Body of pancreas (tissue), 4 donors: ENCODE measurements at regions not wholly inside any gene's neighbourhood (a gene's known extent, or its start where the extent isn't known, plus 50 kb on each side); places are given as distances from the start of the nearest gene placed in this dataset.

ENCODE experiments used
- ATAC-seq: fragments of 150-250 bp; one replicate; pipeline ENCODE4 v1.9.1; 2016
- DNase-seq, 4 donors: peaks; one replicate each; pipeline ENCODE4 v3.0.0-alpha.2; 2019
- H3K27ac ChIP-seq, 4 donors: fragments of 200-600 bp; sonication (generic); 1 replicate in 3 of 4; 2 replicates in 1 of 4; pipeline versions ENCODE4 v1.5.1 to v1.6.1; 2016 to 2019; ENCODE audit warnings: mild to moderate bottlenecking in 1 of 4, mixed read lengths in 1 of 4, moderate library complexity in 1 of 4
- H3K27me3 ChIP-seq, 2 donors: fragments of 200-600 bp; sonication (generic); one replicate each; pipeline ENCODE4 v1.6.0; 2016; ENCODE audit warnings: mild to moderate bottlenecking in 1 of 2
- H3K36me3 ChIP-seq, 2 donors: fragments of 200-600 bp; sonication (generic); replicated peaks in 1 of 2; 2 replicates each; pipeline ENCODE4 v1.5.1; 2016; ENCODE audit warnings: low read depth in 2 of 2; ENCODE audit not compliant: insufficient read depth in 1 of 2
- H3K4me1 ChIP-seq: fragments of 200-600 bp; sonication (generic); one replicate; pipeline ENCODE4 v1.6.0; 2016
- H3K4me3 ChIP-seq, 2 donors: fragments of 200-600 bp; sonication (generic); 1 replicate in 1 of 2; 2 replicates in 1 of 2; pipeline ENCODE4 v1.5.1; 2016 to 2019
- H3K9me3 ChIP-seq, 3 donors: fragments of 200-600 bp; sonication (generic); 1 replicate in 2 of 3; 2 replicates in 1 of 3; pipeline ENCODE4 v1.5.1; 2016
- CTCF ChIP-seq, 7 experiments: fragments of 450-650 bp in 4 of 7; fragments of 200-600 bp in 3 of 7; sonication (generic) in 3 of 7; IDR thresholded peaks; one replicate each; pipeline ENCODE4 v1.5.1; 2016 to 2019; ENCODE audit warnings: antibody characterized with exemption in 7 of 7
- POLR2A ChIP-seq, 3 donors: fragments of 450-650 bp; IDR thresholded peaks; one replicate each; pipeline ENCODE4 v1.6.1; 2016; ENCODE audit warnings: antibody characterized with exemption in 3 of 3, mild to moderate bottlenecking in 2 of 3
- WGBS, 2 donors: methylation state at CpG; one replicate each; pipeline ENCODE4 v1.1.5; 2017; 5-methylcytosine and 5-hydroxymethylcytosine counted together
- intact Hi-C: fragments of 100-400 bp; cut with DNase I; formaldehyde crosslinking; loops from one replicate; pipeline ENCODE4 v1.15.1; 2023

GRCh38 chr11:97964332-97965004, 1056.3 kb upstream of the CNTN5 start:
- DNase-seq = no peak
- Histone ChIP-seq H3K27me3 (no peaks in the 10 kb centered on the region), H3K4me3 (no peak overlapping the region), H3K4me1 (no peaks in the 10 kb centered on the region), H3K27ac (no peak overlapping the region), H3K36me3 (no peaks in the 10 kb centered on the region), H3K9me3 (no peaks in the 10 kb centered on the region)
- intact Hi-C loops = no loop called here
- ATAC-seq = no peak
- TF ChIP-seq POLR2A (IDR thresholded peaks at IDR 0.05) (no peak), CTCF (IDR thresholded peaks at IDR 0.05) (no peak)
- WGBS, 2 donors = 68 to 77% methylated on average over 3 of the region's 3 CpGs

- no peak for TF ChIP-seq CTCF (IDR thresholded peaks at IDR 0.05)
- TF ChIP-seq POLR2A (IDR thresholded peaks at IDR 0.05) = no peak
- no peaks in the 10 kb centered on the region for H3K36me3 ChIP-seq
- H3K27ac ChIP-seq = no peak overlapping the region
- intact Hi-C loops = no loop called here
- no peaks in the 10 kb centered on the region for H3K9me3 ChIP-seq
- ATAC-seq (no peak), DNase-seq (no peak)
- WGBS, 2 donors = 46 to 58% methylated on average over 1 of the region's 1 CpG
- H3K4me3 ChIP-seq = no peak overlapping the region
- H3K4me1 ChIP-seq = no peaks in the 10 kb centered on the region
- no peaks in the 10 kb centered on the region for H3K27me3 ChIP-seq
Measured at GRCh38 chr11:97965849-97966646, 1054.7 kb upstream of the CNTN5 start.

GRCh38 chr11:97966901-97967300, 1053.8 kb upstream of the CNTN5 start:
- no peaks in the 10 kb centered on the region for H3K36me3 ChIP-seq
- no peaks in the 10 kb centered on the region for H3K4me1 ChIP-seq
- TF ChIP-seq POLR2A (IDR thresholded peaks at IDR 0.05) (no peak), CTCF (IDR thresholded peaks at IDR 0.05) (no peak)
- no peak for ATAC-seq
- no peak overlapping the region for H3K4me3 ChIP-seq
- H3K9me3 ChIP-seq = no peaks in the 10 kb centered on the region
- DNase-seq = no peak
- intact Hi-C loops = no loop called here
- no peaks in the 10 kb centered on the region for H3K27me3 ChIP-seq
- WGBS, 2 donors = 40 to 46% methylated on average over 3 of the region's 3 CpGs
- H3K27ac ChIP-seq = no peak overlapping the region

- TF ChIP-seq POLR2A (IDR thresholded peaks at IDR 0.05) (no peak), CTCF (IDR thresholded peaks at IDR 0.05) (no peak)
- Histone ChIP-seq H3K27me3 (no peaks in the 10 kb centered on the region), H3K4me1 (no peaks in the 10 kb centered on the region), H3K9me3 (no peaks in the 10 kb centered on the region), H3K27ac (no peak overlapping the region), H3K4me3 (no peak overlapping the region), H3K36me3 (no peaks in the 10 kb centered on the region)
- ATAC-seq = no peak
- intact Hi-C loops = no loop called here
- no peak for DNase-seq
- 48 to 53% methylated on average over 2 of the region's 2 CpGs for WGBS, 2 donors
Measured at GRCh38 chr11:97968071-97968470, 1052.7 kb upstream of the CNTN5 start.
